ENCODE measurements at regions not wholly inside any gene's neighbourhood (a gene's known extent, or its start where the extent isn't known, plus 50 kb on each side); places are given as distances from the start of the nearest gene placed in this dataset.
A peak's percentile ranks its signal among the peaks of the same experiment; 100 is the strongest.

GRCh38 chr10:44045020-44045419 lies 339.9 kb downstream of the CXCL12 start:
- H3K4me3 Mint-ChIP-seq (ENCODE audit: unreplicated experiment) = no peak overlapping the region
- H3K27ac Mint-ChIP-seq (ENCODE audit: unreplicated experiment) = peak overlapping the region; percentile 71
- H3K9me3 Mint-ChIP-seq (ENCODE audit: unreplicated experiment) = peaks cover 16% of the 10 kb centered on the region
- TF ChIP-seq CTCF (IDR thresholded peaks at IDR 0.05) = no peak
- H3K36me3 Mint-ChIP-seq (ENCODE audit: unreplicated experiment) = no peaks in the 10 kb centered on the region
- H3K27me3 Mint-ChIP-seq (ENCODE audit: unreplicated experiment) = no peaks in the 10 kb centered on the region
- DNase-seq (ENCODE audit: extremely low spot score, unreplicated experiment) = no peak
- peaks cover 41% of the 10 kb centered on the region for H3K4me1 Mint-ChIP-seq (ENCODE audit: unreplicated experiment)

GRCh38 chr10:44044549-44044948 lies 340.3 kb downstream of the CXCL12 start:
- peak overlapping the region; percentile 71 for H3K27ac Mint-ChIP-seq (ENCODE audit: unreplicated experiment)
- H3K36me3 Mint-ChIP-seq (ENCODE audit: unreplicated experiment) = no peaks in the 10 kb centered on the region
- H3K4me3 Mint-ChIP-seq (ENCODE audit: unreplicated experiment) = no peak overlapping the region
- TF ChIP-seq CTCF (IDR thresholded peaks at IDR 0.05) = peak; percentile 25
- DNase-seq (ENCODE audit: extremely low spot score, unreplicated experiment) = no peak
- peaks cover 18% of the 10 kb centered on the region for H3K9me3 Mint-ChIP-seq (ENCODE audit: unreplicated experiment)
- H3K27me3 Mint-ChIP-seq (ENCODE audit: unreplicated experiment) = no peaks in the 10 kb centered on the region
- H3K4me1 Mint-ChIP-seq (ENCODE audit: unreplicated experiment) = peaks cover 46% of the 10 kb centered on the region

- H3K4me1 Mint-ChIP-seq (ENCODE audit: unreplicated experiment) = peaks cover 47% of the 10 kb centered on the region
- no peak overlapping the region for H3K4me3 Mint-ChIP-seq (ENCODE audit: unreplicated experiment)
- no peaks in the 10 kb centered on the region for H3K27me3 Mint-ChIP-seq (ENCODE audit: unreplicated experiment)
- peak overlapping the region; percentile 19 for H3K27ac Mint-ChIP-seq (ENCODE audit: unreplicated experiment)
- DNase-seq (ENCODE audit: extremely low spot score, unreplicated experiment) = no peak
- TF ChIP-seq CTCF (IDR thresholded peaks at IDR 0.05) = no peak
- H3K36me3 Mint-ChIP-seq (ENCODE audit: unreplicated experiment) = no peaks in the 10 kb centered on the region
- H3K9me3 Mint-ChIP-seq (ENCODE audit: unreplicated experiment) = peaks cover 18% of the 10 kb centered on the region
Measured at GRCh38 chr10:44043646-44044375, 341.1 kb downstream of the CXCL12 start.

- H3K9me3 Mint-ChIP-seq (ENCODE audit: unreplicated experiment) = peaks cover 18% of the 10 kb centered on the region
- DNase-seq (ENCODE audit: extremely low spot score, unreplicated experiment) = no peak
- no peaks in the 10 kb centered on the region for H3K27me3 Mint-ChIP-seq (ENCODE audit: unreplicated experiment)
Measured at GRCh38 chr10:44042926-44043602, 341.8 kb downstream of the CXCL12 start.

More at GRCh38 chr10:44042926-44043602, 341.8 kb downstream of the CXCL12 start:
- H3K4me3 Mint-ChIP-seq (ENCODE audit: unreplicated experiment) = no peak overlapping the region
- TF ChIP-seq CTCF (IDR thresholded peaks at IDR 0.05) = no peak
- no peak overlapping the region for H3K27ac Mint-ChIP-seq (ENCODE audit: unreplicated experiment)
- H3K4me1 Mint-ChIP-seq (ENCODE audit: unreplicated experiment) = peaks cover 47% of the 10 kb centered on the region
- no peaks in the 10 kb centered on the region for H3K36me3 Mint-ChIP-seq (ENCODE audit: unreplicated experiment)

Measured in osteocyte (in vitro differentiated cells).